Thymus (tissue), 11 donors: ENCODE measurements at regions not wholly inside any gene's neighbourhood (a gene's known extent, or its start where the extent isn't known, plus 50 kb on each side); places are given as distances from the start of the nearest gene placed in this dataset.
"Not testable (repeated sequence)": the region's sequence is repeated elsewhere in the genome, so short reads cannot be mapped to it uniquely, and the experiment has no call there.

Source experiments
- DNase-seq, 9 donors: peaks; one replicate each; pipeline ENCODE4 v3.0.0-alpha.2; 2013; ENCODE audit warnings: low spot score in 9 of 9, low read depth in 6 of 9, missing footprints in 1 of 9
- H3K27ac ChIP-seq, 2 donors: one replicate each; pipeline ENCODE4 v1.5.1; 2013; ENCODE audit warnings: control low read depth in 1 of 2, low read depth in 1 of 2, low read length in 1 of 2, mild to moderate bottlenecking in 1 of 2, moderate library complexity in 1 of 2
- H3K27me3 ChIP-seq, 2 donors: one replicate each; pipeline ENCODE4 v1.5.1; 2013; ENCODE audit warnings: low read length in 1 of 2; ENCODE audit not compliant: control insufficient read depth in 2 of 2, insufficient read depth in 1 of 2
- H3K36me3 ChIP-seq, 2 donors: one replicate each; pipeline ENCODE4 v1.5.1; 2013; ENCODE audit warnings: low read length in 1 of 2, mild to moderate bottlenecking in 1 of 2, moderate library complexity in 1 of 2; ENCODE audit not compliant: control insufficient read depth in 2 of 2, insufficient read depth in 2 of 2
- H3K4me1 ChIP-seq, 2 donors: one replicate each; pipeline ENCODE4 v1.5.1; 2013; ENCODE audit warnings: low read length in 2 of 2; ENCODE audit not compliant: control insufficient read depth in 2 of 2, insufficient read depth in 2 of 2
- H3K4me3 ChIP-seq, 2 donors: one replicate each; pipeline ENCODE4 v1.5.1; 2013; ENCODE audit warnings: low read length in 2 of 2, control low read depth in 1 of 2, mild to moderate bottlenecking in 1 of 2
- H3K9me3 ChIP-seq, 2 donors: one replicate each; pipeline ENCODE4 v1.5.1; 2013; ENCODE audit warnings: low read length in 1 of 2, mild to moderate bottlenecking in 1 of 2; ENCODE audit not compliant: control insufficient read depth in 2 of 2, insufficient read depth in 1 of 2
- WGBS: extraction: QIAGEN DNeasy Blood & Tissue Kit; methylation state at CpG from one replicate; pipeline ENCODE4 v1.1.7; 2013; 5-methylcytosine and 5-hydroxymethylcytosine counted together
- donor health status: healthy.

DNA sequence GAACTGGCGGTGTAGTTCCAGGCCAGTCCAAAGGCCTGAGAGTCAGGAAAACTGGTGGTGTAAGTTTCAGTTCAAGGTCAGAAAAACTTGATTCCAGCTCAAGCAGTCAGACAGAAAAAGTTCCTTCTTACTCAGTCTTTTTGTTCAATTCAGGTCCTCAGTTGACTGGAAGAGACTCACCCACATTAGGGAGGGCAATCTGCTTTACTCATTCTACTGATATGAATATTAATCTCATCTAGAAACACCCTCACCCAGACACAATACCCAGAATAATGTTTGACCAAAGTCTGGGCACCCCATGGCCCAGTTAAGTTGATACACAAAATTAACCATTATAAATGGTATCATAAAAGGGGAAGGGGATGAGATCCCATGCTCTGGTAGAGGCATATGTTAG, 50.1 kb upstream of the LTA4H start:
- H3K4me1 ChIP-seq, result no peaks in the 10 kb centered on the region
- peaks cover 0 to 7% of the 10 kb centered on the region in 2 donors for H3K9me3 ChIP-seq
- WGBS, result 99% methylated on average over 1 of the region's 1 CpG
- no peak for DNase-seq
- no peak overlapping the region for H3K4me3 ChIP-seq
- H3K27ac ChIP-seq, result no peak overlapping the region
- H3K27me3 ChIP-seq, result no peaks in the 10 kb centered on the region
- no peaks in the 10 kb centered on the region for H3K36me3 ChIP-seq

DNA sequence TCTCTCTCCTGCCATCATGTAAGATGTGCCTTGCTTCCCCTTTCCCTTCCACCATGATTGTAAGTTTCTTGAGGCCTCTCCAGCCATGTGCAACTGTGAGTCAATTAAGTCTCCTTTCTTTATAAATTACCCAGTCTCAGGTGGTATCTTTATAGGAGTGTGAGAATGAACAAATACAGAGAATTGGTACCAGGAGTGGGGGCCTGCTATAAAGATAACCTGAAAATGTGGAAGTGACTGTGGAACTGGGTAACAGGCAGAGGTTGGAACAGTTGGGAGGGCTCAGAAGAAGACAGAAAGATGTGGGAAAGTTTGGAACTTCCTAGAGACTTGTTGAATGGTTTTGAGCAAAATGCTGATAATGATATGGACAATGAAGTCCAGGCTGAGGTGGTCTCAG, 50.8 kb upstream of the LTA4H start:
- not testable (repeated sequence) for H3K27me3 ChIP-seq, H3K4me1 ChIP-seq, H3K9me3 ChIP-seq, H3K27ac ChIP-seq, DNase-seq, H3K36me3 ChIP-seq, H3K4me3 ChIP-seq

DNA sequence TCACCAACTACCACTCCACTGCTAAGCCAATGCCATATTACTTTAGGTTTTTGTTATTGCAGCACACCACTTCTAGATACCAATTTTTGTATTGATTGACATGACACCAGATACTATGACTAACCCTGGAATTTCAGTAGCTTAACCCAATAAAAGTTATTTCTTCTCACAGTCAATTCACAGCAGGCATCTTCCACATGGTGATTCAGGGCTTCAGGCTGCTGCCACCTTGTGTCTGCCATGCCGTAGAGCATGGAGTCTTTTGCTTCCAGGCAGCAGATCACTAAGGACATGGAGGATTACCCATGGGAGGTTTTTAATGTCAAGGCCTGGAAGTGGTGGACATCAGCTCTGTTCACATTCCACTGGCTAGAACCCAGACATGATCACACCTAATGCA, 56.4 kb upstream of the LTA4H start:
- Histone ChIP-seq H3K4me1 (peaks cover 0 to 11% of the 10 kb centered on the region in 2 donors), H3K27ac (no peak overlapping the region), H3K27me3 (no peaks in the 10 kb centered on the region), H3K4me3 (no peak overlapping the region), H3K36me3 (no peaks in the 10 kb centered on the region), H3K9me3 (peaks cover 0 to 11% of the 10 kb centered on the region in 2 donors)
- no peak for DNase-seq
- 96% methylated on average over 1 of the region's 1 CpG for WGBS

DNA sequence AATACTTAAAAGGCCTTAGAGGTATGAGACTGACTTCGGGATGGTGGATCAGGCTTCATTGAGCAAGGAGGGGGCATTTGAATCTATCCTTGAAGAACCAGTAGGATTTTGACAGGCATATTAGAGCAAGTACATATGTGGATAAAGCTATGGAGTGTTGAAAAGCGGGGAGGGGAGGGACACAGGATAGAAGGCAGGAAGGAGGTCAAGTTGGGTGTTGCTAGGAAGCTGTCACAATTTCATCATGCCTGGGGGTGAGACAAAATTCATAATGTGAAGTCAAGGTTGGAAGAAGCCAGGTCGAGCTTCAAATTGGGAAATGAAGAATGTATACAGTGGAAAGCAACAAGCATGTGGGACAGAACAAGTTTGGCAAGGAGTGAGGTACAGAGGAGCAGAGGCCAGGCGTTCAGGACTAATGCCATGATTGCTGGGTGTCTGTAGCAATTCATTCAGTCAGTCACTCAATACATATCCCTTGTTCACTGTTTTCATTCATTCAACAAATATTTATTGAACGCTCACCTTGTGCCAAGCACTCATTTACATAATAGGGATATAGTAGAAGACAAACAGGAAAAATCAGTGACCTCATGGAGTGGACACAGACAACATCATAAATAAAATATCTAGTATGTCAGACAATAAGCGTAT, 58.3 kb upstream of the LTA4H start:
- WGBS, result 89% methylated on average over 6 of the region's 6 CpGs
- H3K9me3 ChIP-seq, result peaks cover 0 to 3% of the 10 kb centered on the region in 2 donors
- no peak overlapping the region for H3K27ac ChIP-seq
- no peaks in the 10 kb centered on the region for H3K27me3 ChIP-seq
- H3K36me3 ChIP-seq, result no peaks in the 10 kb centered on the region
- no peak for DNase-seq
- no peak overlapping the region for H3K4me3 ChIP-seq
- H3K4me1 ChIP-seq, result peaks cover 0 to 14% of the 10 kb centered on the region in 2 donors

GRCh38 chr12:96094201-96094600, 58.8 kb upstream of the LTA4H start:
- no peaks in the 10 kb centered on the region for H3K27me3 ChIP-seq
- H3K4me1 ChIP-seq, result peaks cover 0 to 20% of the 10 kb centered on the region in 2 donors
- H3K36me3 ChIP-seq, result no peaks in the 10 kb centered on the region
- H3K27ac ChIP-seq, result no peak overlapping the region
- peaks cover 0 to 3% of the 10 kb centered on the region in 2 donors for H3K9me3 ChIP-seq
- no peak overlapping the region for H3K4me3 ChIP-seq
- 10% methylated on average over 4 of the region's 4 CpGs for WGBS
- peak in 1 of 9 donors; percentile 25 for DNase-seq

DNA sequence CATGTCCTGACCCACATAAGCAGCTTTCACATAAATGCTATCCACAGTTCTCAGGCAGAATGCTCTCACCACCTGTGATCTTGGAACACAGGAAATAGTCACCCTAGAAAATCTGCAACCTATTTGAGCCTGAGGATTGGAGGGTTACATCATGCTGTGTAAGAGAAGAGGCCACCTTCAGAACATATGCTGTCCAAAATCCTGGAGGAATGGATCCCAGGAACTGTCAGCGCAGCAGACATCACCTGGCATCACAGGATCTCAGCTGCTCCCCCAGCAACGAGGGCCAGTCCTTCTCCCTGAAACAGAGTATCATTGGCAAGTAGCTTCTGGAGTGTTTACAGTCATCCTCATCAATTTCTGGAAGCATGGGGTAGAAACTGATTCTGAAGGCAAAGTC, 63.2 kb upstream of the LTA4H start:
- Histone ChIP-seq H3K4me1 (peaks cover 0 to 32% of the 10 kb centered on the region in 2 donors), H3K27ac (no peak overlapping the region), H3K36me3 (no peaks in the 10 kb centered on the region), H3K4me3 (no peak overlapping the region), H3K9me3 (no peaks in the 10 kb centered on the region), H3K27me3 (no peaks in the 10 kb centered on the region)
- WGBS, result 92% methylated on average over 2 of the region's 2 CpGs
- no peak for DNase-seq

DNA sequence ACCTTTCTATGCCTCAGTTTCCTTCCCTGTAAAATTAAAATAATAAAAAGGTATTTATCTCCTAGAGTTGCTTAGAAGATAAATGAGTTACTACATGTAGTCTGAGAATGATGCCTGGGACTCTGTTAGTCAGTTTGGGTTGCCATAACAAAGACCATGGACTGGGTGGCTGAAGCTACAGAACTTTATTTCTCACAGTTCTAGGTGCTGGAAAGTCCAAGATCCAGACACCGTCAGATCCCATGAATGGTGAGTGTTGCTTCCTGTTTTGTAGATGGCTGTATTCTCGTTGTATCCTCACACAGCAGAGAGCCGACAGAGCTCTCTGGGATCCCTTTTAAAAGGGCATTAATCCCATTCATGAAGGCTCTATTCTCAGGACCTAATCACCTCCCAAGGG, 64.0 kb upstream of the LTA4H start:
- no peak for DNase-seq
- Histone ChIP-seq H3K9me3 (no peaks in the 10 kb centered on the region), H3K36me3 (no peaks in the 10 kb centered on the region), H3K4me3 (no peak overlapping the region), H3K27ac (no peak overlapping the region), H3K27me3 (no peaks in the 10 kb centered on the region), H3K4me1 (peaks cover 0 to 25% of the 10 kb centered on the region in 2 donors)
- 91% methylated on average over 3 of the region's 3 CpGs for WGBS

DNA sequence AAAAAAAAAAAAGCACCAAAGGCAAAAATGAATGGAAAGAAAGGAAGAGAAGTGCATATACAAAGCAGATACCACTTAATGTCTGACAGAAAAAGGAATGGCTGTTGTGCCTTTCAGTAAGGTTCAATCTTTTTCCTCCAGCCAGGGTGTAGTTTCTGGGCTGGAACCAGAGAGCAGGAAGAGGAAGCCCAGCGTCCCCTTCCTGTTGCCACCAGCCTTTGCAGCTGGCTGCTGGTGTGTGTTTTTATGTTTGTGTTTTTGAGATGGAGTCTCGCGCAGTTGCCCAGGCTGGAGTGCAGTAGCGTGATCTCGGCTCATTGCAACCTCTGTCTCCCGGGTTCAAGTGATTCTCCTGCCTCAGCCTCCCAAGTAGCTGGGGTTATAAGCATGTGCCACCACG, 64.6 kb upstream of the LTA4H start:
- peak overlapping the region in 1 of 2 donors; percentile 37 for H3K27ac ChIP-seq
- H3K9me3 ChIP-seq, result no peaks in the 10 kb centered on the region
- H3K4me3 ChIP-seq, result no peak overlapping the region
- peak in 2 of 9 donors; percentile 33 to 53 for DNase-seq
- peaks cover 0 to 21% of the 10 kb centered on the region in 2 donors for H3K4me1 ChIP-seq
- H3K27me3 ChIP-seq, result no peaks in the 10 kb centered on the region
- H3K36me3 ChIP-seq, result no peaks in the 10 kb centered on the region
- WGBS, result 71% methylated on average over 7 of the region's 7 CpGs

DNA sequence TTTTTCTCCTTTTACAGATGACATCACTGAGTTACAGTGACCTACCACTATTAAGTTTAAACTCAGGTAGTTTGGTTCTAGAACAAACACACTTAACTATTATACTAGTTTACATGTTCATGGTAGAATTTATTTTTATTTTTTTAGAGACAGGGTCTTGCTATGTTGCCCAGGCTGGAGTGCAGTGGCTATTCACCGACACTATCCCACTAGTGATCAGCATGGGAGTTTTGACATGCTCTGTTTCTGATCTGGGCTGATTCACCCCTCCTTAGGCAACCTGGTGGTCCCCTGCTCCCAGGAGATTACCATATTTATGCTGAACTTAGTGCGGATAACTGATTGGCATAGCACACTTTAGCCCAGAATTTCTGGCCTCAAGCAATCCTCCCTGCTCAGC, 66.4 kb upstream of the LTA4H start:
- no peaks in the 10 kb centered on the region for H3K36me3 ChIP-seq
- DNase-seq, result no peak
- H3K9me3 ChIP-seq, result no peaks in the 10 kb centered on the region
- 98% methylated on average over 2 of the region's 2 CpGs for WGBS
- no peaks in the 10 kb centered on the region for H3K27me3 ChIP-seq
- peaks cover 0 to 21% of the 10 kb centered on the region in 2 donors for H3K4me1 ChIP-seq
- H3K27ac ChIP-seq, result no peak overlapping the region
- H3K4me3 ChIP-seq, result no peak overlapping the region
